ENCODE measurements at regions not wholly inside any gene's neighbourhood (a gene's known extent, or its start where the extent isn't known, plus 50 kb on each side); places are given as distances from the start of the nearest gene placed in this dataset.

GRCh38 chr15:69987492-69988489, 109.9 kb downstream of the TLE3 start:
- no peak for DNase-seq (ENCODE audit: low spot score)

GRCh38 chr15:69988541-69989225, 109.0 kb downstream of the TLE3 start:
- no peak for DNase-seq (ENCODE audit: low spot score)

- no peak for DNase-seq (ENCODE audit: low spot score)
These were observed 106.9 kb downstream of the TLE3 start for GRCh38 chr15:69990566-69991421.

GRCh38 chr15:69991551-69991980, 106.2 kb downstream of the TLE3 start:
- DNase-seq (ENCODE audit: low spot score) = no peak

GRCh38 chr15:69992348-69992747, 105.4 kb downstream of the TLE3 start:
- DNase-seq (ENCODE audit: low spot score) = no peak

- DNase-seq (ENCODE audit: low spot score) = no peak
These were observed 103.1 kb downstream of the TLE3 start for GRCh38 chr15:69994429-69995205.

GRCh38 chr15:69996321-69997160, 101.2 kb downstream of the TLE3 start:
- DNase-seq (ENCODE audit: low spot score) = no peak

GRCh38 chr15:69997161-69997485, 100.6 kb downstream of the TLE3 start:
- no peak for DNase-seq (ENCODE audit: low spot score)

All from left forelimb (tissue), 1 donor.